ENCODE measurements at regions not wholly inside any gene's neighbourhood (a gene's known extent, or its start where the extent isn't known, plus 50 kb on each side); places are given as distances from the start of the nearest gene placed in this dataset.

GRCh38 chr2:106976548-106976947, 90.6 kb upstream of the ST6GAL2 start:
- H3K4me3 ChIP-seq (replicated peaks; ENCODE audit: low read depth, low read length), result no peak overlapping the region
- TF ChIP-seq, protein P1, sequence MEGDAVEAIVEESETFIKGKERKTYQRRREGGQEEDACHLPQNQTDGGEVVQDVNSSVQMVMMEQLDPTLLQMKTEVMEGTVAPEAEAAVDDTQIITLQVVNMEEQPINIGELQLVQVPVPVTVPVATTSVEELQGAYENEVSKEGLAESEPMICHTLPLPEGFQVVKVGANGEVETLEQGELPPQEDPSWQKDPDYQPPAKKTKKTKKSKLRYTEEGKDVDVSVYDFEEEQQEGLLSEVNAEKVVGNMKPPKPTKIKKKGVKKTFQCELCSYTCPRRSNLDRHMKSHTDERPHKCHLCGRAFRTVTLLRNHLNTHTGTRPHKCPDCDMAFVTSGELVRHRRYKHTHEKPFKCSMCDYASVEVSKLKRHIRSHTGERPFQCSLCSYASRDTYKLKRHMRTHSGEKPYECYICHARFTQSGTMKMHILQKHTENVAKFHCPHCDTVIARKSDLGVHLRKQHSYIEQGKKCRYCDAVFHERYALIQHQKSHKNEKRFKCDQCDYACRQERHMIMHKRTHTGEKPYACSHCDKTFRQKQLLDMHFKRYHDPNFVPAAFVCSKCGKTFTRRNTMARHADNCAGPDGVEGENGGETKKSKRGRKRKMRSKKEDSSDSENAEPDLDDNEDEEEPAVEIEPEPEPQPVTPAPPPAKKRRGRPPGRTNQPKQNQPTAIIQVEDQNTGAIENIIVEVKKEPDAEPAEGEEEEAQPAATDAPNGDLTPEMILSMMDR (IDR thresholded peaks at IDR 0.05; ENCODE audit: low read depth, low read length, missing control alignments), result no peak
- DNase-seq (ENCODE audit: extremely low read depth, low read depth), result no peak

DNA sequence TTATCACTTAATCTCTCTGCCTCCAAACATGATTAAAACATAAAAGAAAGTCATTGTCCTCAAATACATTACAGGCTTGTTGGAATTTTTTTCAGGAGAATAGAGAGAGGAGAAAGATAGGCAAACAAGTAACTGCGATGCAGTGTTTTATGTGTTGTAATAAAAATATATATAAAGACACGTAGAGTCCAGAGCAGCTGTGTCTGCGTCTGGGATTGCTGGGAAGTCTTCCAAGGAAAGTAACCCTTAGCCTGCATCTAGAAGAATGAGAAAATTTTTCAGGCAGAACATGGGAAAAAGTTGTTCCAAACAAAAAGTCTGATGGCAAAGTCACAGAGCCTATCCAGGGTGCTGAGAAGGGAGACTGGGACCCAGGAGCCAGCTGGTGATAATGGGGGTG, 91.8 kb upstream of the ST6GAL2 start:
- H3K4me3 ChIP-seq (replicated peaks; ENCODE audit: low read depth, low read length), result no peak overlapping the region
- TF ChIP-seq, protein P1 (IDR thresholded peaks at IDR 0.05; ENCODE audit: low read depth, low read length, missing control alignments), result no peak
- no peak for DNase-seq (ENCODE audit: extremely low read depth, low read depth)

GRCh38 chr2:106978647-106979046, 92.7 kb upstream of the ST6GAL2 start:
- no peak overlapping the region for H3K4me3 ChIP-seq (replicated peaks; ENCODE audit: low read depth, low read length)
- no peak for DNase-seq (ENCODE audit: extremely low read depth, low read depth)
- TF ChIP-seq, protein P1 (IDR thresholded peaks at IDR 0.05; ENCODE audit: low read depth, low read length, missing control alignments), result no peak

DNA sequence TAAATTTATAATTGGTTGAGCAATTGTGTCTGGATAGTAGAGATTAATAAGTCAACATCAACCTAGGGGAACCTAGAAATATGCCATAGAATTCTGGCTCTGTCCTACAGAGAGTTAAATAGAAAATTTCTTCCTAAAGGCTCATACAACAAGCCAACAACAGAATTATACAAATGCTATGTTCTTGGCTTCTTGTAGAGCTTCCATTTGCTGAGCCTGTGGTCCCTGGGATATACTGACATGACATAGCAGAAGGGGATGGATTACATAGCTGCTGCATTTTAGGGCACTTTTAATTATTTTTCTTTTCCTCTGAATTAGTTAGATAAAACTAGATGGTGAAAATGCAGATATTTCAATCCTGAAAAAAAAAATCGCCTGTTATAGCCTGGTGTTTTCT, 95.5 kb upstream of the ST6GAL2 start:
- H3K4me3 ChIP-seq (replicated peaks; ENCODE audit: low read depth, low read length), result no peak overlapping the region
- TF ChIP-seq, protein P1 (IDR thresholded peaks at IDR 0.05; ENCODE audit: low read depth, low read length, missing control alignments), result no peak
- DNase-seq (ENCODE audit: extremely low read depth, low read depth), result no peak

DNA sequence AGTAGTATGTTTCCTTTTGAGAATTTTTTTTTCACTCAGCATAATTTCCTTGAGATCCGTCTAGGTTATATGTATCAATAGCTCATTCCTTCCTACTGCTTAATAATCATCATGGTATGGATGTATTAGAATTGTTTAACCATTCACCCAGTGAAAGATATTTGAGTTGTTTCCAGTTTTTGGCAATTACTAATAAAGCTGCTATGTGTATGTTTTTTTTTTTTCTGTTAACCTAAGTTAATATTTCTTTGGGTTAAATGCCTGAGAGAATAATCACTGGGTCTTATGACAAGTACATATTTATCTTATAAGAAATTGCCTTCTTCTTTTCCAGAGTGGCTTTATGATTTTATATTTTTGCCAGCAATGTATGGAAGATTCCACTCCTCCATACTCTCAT, 96.4 kb upstream of the ST6GAL2 start:
- no peak for DNase-seq (ENCODE audit: extremely low read depth, low read depth)
- TF ChIP-seq, protein P1 (IDR thresholded peaks at IDR 0.05; ENCODE audit: low read depth, low read length, missing control alignments), result no peak
- no peak overlapping the region for H3K4me3 ChIP-seq (replicated peaks; ENCODE audit: low read depth, low read length)

DNA sequence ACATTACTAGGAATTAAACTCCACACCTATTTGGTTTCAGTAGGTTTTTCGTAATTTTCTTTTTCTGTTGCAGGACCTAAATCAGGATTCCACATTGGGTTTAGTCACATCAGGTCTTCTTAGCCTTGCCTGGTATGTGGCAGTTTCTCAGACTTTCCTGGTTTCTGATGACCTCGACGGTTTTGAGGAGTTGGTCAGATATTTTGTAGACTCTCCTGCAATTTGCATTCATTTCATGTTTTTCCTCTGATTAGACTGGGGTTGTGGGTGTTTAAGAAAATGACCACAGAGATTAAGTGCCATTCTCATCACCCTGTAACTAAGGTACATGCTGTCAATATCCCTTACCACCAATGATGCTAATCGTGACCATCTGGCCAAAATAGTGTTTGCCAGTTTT, 97.3 kb upstream of the ST6GAL2 start:
- TF ChIP-seq, protein P1 (IDR thresholded peaks at IDR 0.05; ENCODE audit: low read depth, low read length, missing control alignments), result no peak
- H3K4me3 ChIP-seq (replicated peaks; ENCODE audit: low read depth, low read length), result no peak overlapping the region
- DNase-seq (ENCODE audit: extremely low read depth, low read depth), result no peak

- DNase-seq (ENCODE audit: extremely low read depth, low read depth), result no peak
- no peak overlapping the region for H3K4me3 ChIP-seq (replicated peaks; ENCODE audit: low read depth, low read length)
- TF ChIP-seq, protein P1 (IDR thresholded peaks at IDR 0.05; ENCODE audit: low read depth, low read length, missing control alignments), result no peak
Measured at GRCh38 chr2:106988361-106988760, 102.4 kb upstream of the ST6GAL2 start.
